SW480 (cell line): ENCODE measurements at regions not wholly inside any gene's neighbourhood (a gene's known extent, or its start where the extent isn't known, plus 50 kb on each side); places are given as distances from the start of the nearest gene placed in this dataset.

Source experiments
- DNase-seq: peaks from one replicate; pipeline ENCODE4 v3.0.0-alpha.2; 2016; ENCODE audit warnings: low spot score

DNA sequence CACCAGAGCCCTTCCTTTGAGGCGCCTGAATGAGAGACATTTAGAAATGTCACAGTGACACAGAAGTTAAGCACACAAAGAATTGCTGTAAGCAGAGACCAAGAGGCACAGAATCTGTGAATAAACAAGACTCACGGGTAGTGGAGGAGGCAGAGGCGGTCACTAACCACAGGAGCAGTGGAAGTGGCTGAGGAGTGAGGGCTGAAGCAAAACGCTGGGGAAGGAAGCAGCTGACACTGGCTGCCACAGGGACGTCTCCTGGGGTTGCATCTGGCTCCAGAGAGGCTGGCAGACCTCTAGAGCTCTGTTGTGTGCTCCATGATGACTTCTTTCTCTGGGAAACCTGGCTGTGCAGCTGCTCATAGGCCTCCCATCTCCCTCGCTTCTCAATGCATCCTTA, 65.0 kb upstream of the SLC2A12 start:
- DNase-seq: no peak

- DNase-seq: no peak
Observed at GRCh38 chr6:134115715-134116074, 63.3 kb upstream of the SLC2A12 start.

GRCh38 chr6:134114918-134115714, 62.7 kb upstream of the SLC2A12 start:
- DNase-seq: no peak

DNA sequence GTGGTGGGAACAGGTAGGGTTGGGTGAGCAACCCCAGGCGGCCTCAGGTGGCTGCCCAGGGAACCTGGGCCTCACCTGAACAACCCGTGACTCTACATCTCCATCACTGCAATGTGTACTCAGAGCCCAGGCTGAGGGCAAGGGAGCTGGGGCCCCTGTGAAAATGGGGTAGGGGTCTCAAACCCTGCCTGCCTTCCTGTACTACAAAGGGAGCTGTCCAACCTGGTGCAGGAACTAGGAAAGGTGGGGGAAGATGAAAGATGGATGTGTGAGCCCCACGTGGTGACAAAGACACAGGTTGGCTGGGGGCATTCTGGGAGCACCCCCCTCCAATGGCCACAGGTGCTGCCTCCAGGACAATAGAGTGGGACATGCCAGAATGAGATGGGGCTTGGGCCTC, 62.1 kb upstream of the SLC2A12 start:
- DNase-seq: no peak

GRCh38 chr6:134111726-134112125, 59.3 kb upstream of the SLC2A12 start:
- DNase-seq: no peak

- peak; percentile 36 for DNase-seq
Observed at GRCh38 chr6:134111062-134111677, 58.7 kb upstream of the SLC2A12 start.

GRCh38 chr6:134106702-134107101, 54.3 kb upstream of the SLC2A12 start:
- no peak for DNase-seq

DNA sequence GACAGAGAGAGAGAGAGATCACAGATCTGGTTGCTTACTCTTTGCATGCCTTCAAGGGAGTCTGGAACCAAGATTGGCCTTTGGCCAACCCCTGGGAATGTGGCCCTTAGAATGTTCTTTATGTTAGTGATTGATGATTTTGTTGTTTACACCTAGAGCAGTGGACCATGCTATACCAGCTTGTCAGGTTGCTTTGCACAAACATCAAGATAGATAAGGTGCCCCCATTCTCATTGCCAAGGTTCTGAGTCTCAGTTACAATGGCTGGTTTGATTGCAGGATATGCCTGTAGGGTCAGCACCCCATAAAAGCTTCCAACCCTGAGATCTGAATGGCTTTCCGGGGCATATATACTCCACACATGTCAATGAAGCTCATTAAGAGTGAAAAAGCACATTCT, 53.5 kb upstream of the SLC2A12 start:
- DNase-seq: no peak

GRCh38 chr6:134103006-134103405, 50.6 kb upstream of the SLC2A12 start:
- DNase-seq: no peak
